ENCODE measurements at regions not wholly inside any gene's neighbourhood (a gene's known extent, or its start where the extent isn't known, plus 50 kb on each side); places are given as distances from the start of the nearest gene placed in this dataset.

- H3K27ac ChIP-seq (ENCODE audit: low read length), result no peak overlapping the region
- no peak overlapping the region for H3K4me3 ChIP-seq (ENCODE audit: low read length)
- no peaks in the 10 kb centered on the region for H3K27me3 ChIP-seq (ENCODE audit: control insufficient read depth, insufficient read depth, low read length)
- no peaks in the 10 kb centered on the region for H3K4me1 ChIP-seq (ENCODE audit: control insufficient read depth, insufficient read depth, low read length)
- no peaks in the 10 kb centered on the region for H3K9me3 ChIP-seq (ENCODE audit: control insufficient read depth, insufficient read depth, low read length)
- Mint-ChIP-seq H3K27me3 (ENCODE audit: low read depth in 2 of 2) (no peaks in the 10 kb centered on the region), H3K36me3 (no peaks in the 10 kb centered on the region), H3K4me1 (no peaks in the 10 kb centered on the region), H3K4me3 (no peak overlapping the region), H3K9me3 (no peaks in the 10 kb centered on the region), H3K27ac (no peak overlapping the region)
- no peak for TF ChIP-seq CTCF (IDR thresholded peaks at IDR 0.05)
- intact Hi-C loops (cut with micrococcal nuclease), result no loop called here
- H3K36me3 ChIP-seq (ENCODE audit: control insufficient read depth, insufficient read depth, low read length), result no peaks in the 10 kb centered on the region
- WGBS (ENCODE audit: insufficient coverage), result 89% methylated on average over 3 of the region's 4 CpGs
- ATAC-seq, result no peak
- no peak for DNase-seq
Observed at GRCh38 chr16:72309001-72309400, 137.0 kb upstream of the PMFBP1 start.

- no peaks in the 10 kb centered on the region for H3K9me3 Mint-ChIP-seq
- H3K4me1 Mint-ChIP-seq, result no peaks in the 10 kb centered on the region
- H3K27ac Mint-ChIP-seq, result no peak overlapping the region
- Histone ChIP-seq H3K27ac (ENCODE audit: low read length) (no peak overlapping the region), H3K27me3 (ENCODE audit: control insufficient read depth, insufficient read depth, low read length) (no peaks in the 10 kb centered on the region), H3K9me3 (ENCODE audit: control insufficient read depth, insufficient read depth, low read length) (no peaks in the 10 kb centered on the region), H3K4me3 (ENCODE audit: low read length) (no peak overlapping the region), H3K4me1 (ENCODE audit: control insufficient read depth, insufficient read depth, low read length) (no peaks in the 10 kb centered on the region), H3K36me3 (ENCODE audit: control insufficient read depth, insufficient read depth, low read length) (no peaks in the 10 kb centered on the region)
- TF ChIP-seq CTCF (IDR thresholded peaks at IDR 0.05), result no peak
- no peaks in the 10 kb centered on the region for H3K27me3 Mint-ChIP-seq (ENCODE audit: low read depth in 2 of 2)
- no peak for DNase-seq
- no peaks in the 10 kb centered on the region for H3K36me3 Mint-ChIP-seq
- no peak for ATAC-seq
- intact Hi-C loops (cut with micrococcal nuclease), result no loop called here
- no peak overlapping the region for H3K4me3 Mint-ChIP-seq
Observed at GRCh38 chr16:72308396-72308795, 136.4 kb upstream of the PMFBP1 start.

- Histone ChIP-seq H3K36me3 (ENCODE audit: control insufficient read depth, insufficient read depth, low read length) (no peaks in the 10 kb centered on the region), H3K4me1 (ENCODE audit: control insufficient read depth, insufficient read depth, low read length) (no peaks in the 10 kb centered on the region), H3K4me3 (ENCODE audit: low read length) (no peak overlapping the region), H3K27me3 (ENCODE audit: control insufficient read depth, insufficient read depth, low read length) (no peaks in the 10 kb centered on the region), H3K9me3 (ENCODE audit: control insufficient read depth, insufficient read depth, low read length) (no peaks in the 10 kb centered on the region), H3K27ac (ENCODE audit: low read length) (no peak overlapping the region)
- intact Hi-C loops (cut with micrococcal nuclease), result no loop called here
- Mint-ChIP-seq H3K36me3 (no peaks in the 10 kb centered on the region), H3K27ac (no peak overlapping the region), H3K4me1 (no peaks in the 10 kb centered on the region), H3K27me3 (ENCODE audit: low read depth in 2 of 2) (no peaks in the 10 kb centered on the region), H3K9me3 (no peaks in the 10 kb centered on the region), H3K4me3 (no peak overlapping the region)
- no peak for DNase-seq
- 88% methylated on average over 2 of the region's 2 CpGs for WGBS (ENCODE audit: insufficient coverage)
- no peak for ATAC-seq
- TF ChIP-seq CTCF (IDR thresholded peaks at IDR 0.05), result no peak
Observed at GRCh38 chr16:72302332-72302731, 130.4 kb upstream of the PMFBP1 start.

- Histone ChIP-seq H3K27ac (ENCODE audit: low read length) (no peak overlapping the region), H3K9me3 (ENCODE audit: control insufficient read depth, insufficient read depth, low read length) (no peaks in the 10 kb centered on the region), H3K4me3 (ENCODE audit: low read length) (no peak overlapping the region), H3K36me3 (ENCODE audit: control insufficient read depth, insufficient read depth, low read length) (no peaks in the 10 kb centered on the region), H3K27me3 (ENCODE audit: control insufficient read depth, insufficient read depth, low read length) (no peaks in the 10 kb centered on the region), H3K4me1 (ENCODE audit: control insufficient read depth, insufficient read depth, low read length) (no peaks in the 10 kb centered on the region)
- Mint-ChIP-seq H3K9me3 (no peaks in the 10 kb centered on the region), H3K27ac (no peak overlapping the region), H3K36me3 (no peaks in the 10 kb centered on the region), H3K4me3 (no peak overlapping the region), H3K4me1 (no peaks in the 10 kb centered on the region), H3K27me3 (ENCODE audit: low read depth in 2 of 2) (no peaks in the 10 kb centered on the region)
- TF ChIP-seq CTCF (IDR thresholded peaks at IDR 0.05), result no peak
- WGBS (ENCODE audit: insufficient coverage), result 88% methylated on average over 8 of the region's 8 CpGs
- DNase-seq (no peak), ATAC-seq (no peak)
- intact Hi-C loops (cut with micrococcal nuclease), result no loop called here
Observed at GRCh38 chr16:72301523-72302236, 129.7 kb upstream of the PMFBP1 start.
